Breast epithelium (tissue), 3 donors: ENCODE measurements at regions not wholly inside any gene's neighbourhood (a gene's known extent, or its start where the extent isn't known, plus 50 kb on each side); places are given as distances from the start of the nearest gene placed in this dataset.

Experiments used
- POLR2A ChIP-seq: fragments of 450-650 bp; IDR thresholded peaks from one replicate; pipeline ENCODE4 v1.6.1; 2016; ENCODE audit warnings: antibody characterized with exemption, mild to moderate bottlenecking, moderate library complexity
- POLR2AphosphoS5 ChIP-seq, 3 donors: sonication (generic); formaldehyde crosslinking; IDR thresholded peaks; one replicate each; pipeline ENCODE4 v1.6.1; 2017; ENCODE audit warnings: antibody characterized with exemption in 3 of 3

DNA sequence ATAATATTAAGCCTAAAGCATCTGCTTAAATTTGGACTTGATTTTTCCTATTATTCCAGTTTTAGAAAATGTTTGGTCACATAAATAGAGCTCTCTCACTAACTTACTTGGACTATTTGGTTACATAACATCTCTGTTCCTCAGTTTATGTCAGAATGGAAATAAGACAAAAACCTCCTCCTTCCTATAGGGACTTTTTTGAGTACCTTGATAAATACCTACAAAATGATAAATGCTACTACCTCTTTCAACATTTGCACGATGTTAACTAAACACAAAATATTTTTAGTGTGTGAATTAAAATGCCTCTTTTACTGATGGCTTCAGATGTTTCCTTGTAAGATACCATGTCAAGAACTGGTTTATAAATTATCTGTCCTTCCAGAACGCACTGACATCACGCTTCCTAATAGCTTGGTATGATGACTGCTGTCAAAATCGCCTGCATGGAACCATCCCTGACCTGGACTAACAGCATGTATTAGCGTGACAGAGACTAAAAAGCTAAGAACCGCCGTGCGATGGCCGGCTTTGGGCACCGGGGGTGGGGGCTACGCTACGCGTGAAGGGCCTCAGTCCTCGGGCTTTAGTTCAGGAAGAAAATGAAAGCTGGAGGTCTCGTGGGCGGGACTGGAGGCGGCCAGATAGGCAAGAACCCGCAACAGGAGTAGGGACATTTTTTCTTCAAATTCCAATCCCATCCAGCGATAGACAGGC, 133.2 kb upstream of the BARHL2 start:
- no peak for TF ChIP-seq POLR2A
- no peak for TF ChIP-seq POLR2AphosphoS5 (IDR thresholded peaks at IDR 0.05)
